AG04449 (cell line): ENCODE measurements at regions not wholly inside any gene's neighbourhood (a gene's known extent, or its start where the extent isn't known, plus 50 kb on each side); places are given as distances from the start of the nearest gene placed in this dataset.

Experiments
- CTCF ChIA-PET: fragments of 350-600 bp; formaldehyde crosslinking; extraction: SDS; loops from one replicate; lab custom pipeline; 2021; ENCODE audit warnings: antibody characterized with exemption; lab: Yijun Ruan, JAX
- POLR2A ChIA-PET: fragments of 400-600, 350-600 bp; formaldehyde crosslinking; extraction: SDS; loops from one replicate; lab custom pipeline; 2020; ENCODE audit warnings: antibody characterized with exemption, inconsistent platforms; lab: Yijun Ruan, JAX
- DNase-seq: peaks from one replicate; pipeline ENCODE4 v3.0.0-alpha.2; 2010; ENCODE audit warnings: low read depth, low spot score
- H3K4me3 ChIP-seq: 2 replicates; pipeline ENCODE4 v1.5.1; 2011; ENCODE audit warnings: low read depth, mild to moderate bottlenecking, control low read depth, low read length
- TF ChIP-seq, protein P1 (sequence below): IDR thresholded peaks from one replicate; pipeline ENCODE4 v1.5.1; 2011; ENCODE audit warnings: mild to moderate bottlenecking, moderate library complexity, low read length, control low read depth, inconsistent platforms; ENCODE audit not compliant: insufficient read depth; ENCODE audit errors: missing control alignments

DNA sequence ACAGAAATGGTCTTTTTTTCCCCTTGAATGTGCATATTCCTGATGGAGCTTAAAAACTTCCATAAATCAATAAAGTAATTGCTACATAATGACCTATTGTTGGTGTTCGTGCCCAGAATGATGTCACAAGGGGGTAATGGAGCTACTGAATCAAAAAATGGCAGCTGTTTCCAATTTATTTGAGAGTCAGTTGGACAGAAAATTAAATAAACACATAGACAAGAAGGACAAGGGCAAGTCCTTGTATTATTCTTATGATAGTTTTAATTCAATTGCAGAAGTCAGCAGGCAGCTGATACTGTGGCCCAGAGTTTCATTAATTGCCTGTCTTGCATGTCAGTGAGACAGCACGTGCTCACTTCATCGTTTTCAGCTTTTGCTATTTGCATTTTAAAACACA lies 473.5 kb downstream of the ETNK1 start:
- POLR2A ChIA-PET = no interaction called here
- DNase-seq = no peak
- H3K4me3 ChIP-seq = no peak overlapping the region
- TF ChIP-seq, protein P1, sequence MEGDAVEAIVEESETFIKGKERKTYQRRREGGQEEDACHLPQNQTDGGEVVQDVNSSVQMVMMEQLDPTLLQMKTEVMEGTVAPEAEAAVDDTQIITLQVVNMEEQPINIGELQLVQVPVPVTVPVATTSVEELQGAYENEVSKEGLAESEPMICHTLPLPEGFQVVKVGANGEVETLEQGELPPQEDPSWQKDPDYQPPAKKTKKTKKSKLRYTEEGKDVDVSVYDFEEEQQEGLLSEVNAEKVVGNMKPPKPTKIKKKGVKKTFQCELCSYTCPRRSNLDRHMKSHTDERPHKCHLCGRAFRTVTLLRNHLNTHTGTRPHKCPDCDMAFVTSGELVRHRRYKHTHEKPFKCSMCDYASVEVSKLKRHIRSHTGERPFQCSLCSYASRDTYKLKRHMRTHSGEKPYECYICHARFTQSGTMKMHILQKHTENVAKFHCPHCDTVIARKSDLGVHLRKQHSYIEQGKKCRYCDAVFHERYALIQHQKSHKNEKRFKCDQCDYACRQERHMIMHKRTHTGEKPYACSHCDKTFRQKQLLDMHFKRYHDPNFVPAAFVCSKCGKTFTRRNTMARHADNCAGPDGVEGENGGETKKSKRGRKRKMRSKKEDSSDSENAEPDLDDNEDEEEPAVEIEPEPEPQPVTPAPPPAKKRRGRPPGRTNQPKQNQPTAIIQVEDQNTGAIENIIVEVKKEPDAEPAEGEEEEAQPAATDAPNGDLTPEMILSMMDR = no peak
- CTCF ChIA-PET = no interaction called here

DNA sequence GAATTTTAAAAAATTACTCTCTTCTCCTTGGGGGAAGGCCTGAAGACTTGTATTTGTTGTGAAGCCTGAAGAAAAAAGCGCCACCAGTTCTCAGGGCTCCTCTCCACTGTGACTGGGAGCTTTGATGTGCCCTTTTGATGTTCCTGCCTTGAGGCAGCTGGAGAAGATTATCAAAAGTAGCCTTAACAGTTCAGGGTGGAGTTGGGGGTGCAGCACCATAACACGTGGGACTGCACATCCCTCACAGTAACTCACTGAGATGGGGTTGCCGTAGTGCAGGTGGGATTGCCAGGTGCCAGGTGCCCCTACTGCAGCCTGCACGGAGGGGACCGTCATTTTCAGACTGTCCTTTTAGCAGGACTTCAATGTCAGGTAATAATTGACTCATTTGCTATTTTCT lies 474.1 kb downstream of the ETNK1 start:
- ChIA-PET POLR2A (no interaction called here), CTCF (no interaction called here)
- no peak for DNase-seq
- H3K4me3 ChIP-seq = no peak overlapping the region
- TF ChIP-seq, protein P1 = no peak

DNA sequence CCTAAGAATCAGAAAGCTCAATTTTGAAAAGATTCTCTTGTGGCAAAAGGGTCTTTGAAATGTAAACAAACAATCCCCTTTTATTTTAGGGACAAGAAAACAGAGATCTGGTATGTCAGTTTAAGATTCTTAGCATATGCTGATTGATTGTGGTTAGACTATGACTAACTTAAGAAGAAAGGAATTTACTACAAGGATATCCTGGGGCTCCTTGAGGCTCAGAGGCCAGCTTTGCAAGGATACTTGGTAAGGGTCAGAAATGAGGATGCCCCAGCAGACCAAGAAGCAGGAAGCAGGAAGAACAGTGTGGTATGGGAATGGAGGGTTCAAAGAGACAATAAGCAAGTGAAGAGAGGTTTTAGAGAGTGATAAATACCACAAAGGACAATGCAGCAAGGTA lies 474.6 kb downstream of the ETNK1 start:
- CTCF ChIA-PET = no interaction called here

DNA sequence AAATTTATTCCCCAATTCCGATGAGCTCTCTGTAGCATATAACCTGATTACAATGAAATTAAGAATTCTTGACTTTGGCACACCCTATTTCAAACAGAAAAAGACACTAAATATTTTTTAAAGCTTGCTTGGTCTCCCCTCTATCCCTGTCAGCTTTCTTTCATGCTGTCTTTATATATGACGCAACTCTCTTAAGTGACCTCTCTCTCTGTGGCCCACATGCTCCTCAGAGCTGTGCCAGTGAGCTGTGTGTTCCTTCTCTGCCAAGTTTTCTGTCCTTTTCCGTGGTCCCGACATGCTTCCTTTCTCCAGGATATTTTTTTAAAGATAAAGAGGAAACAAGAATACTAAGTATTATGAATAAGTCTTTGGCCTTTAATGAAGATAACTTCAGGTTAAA lies 484.0 kb downstream of the ETNK1 start:
- CTCF ChIA-PET = no interaction called here
- no peak overlapping the region for H3K4me3 ChIP-seq
- DNase-seq = no peak
- TF ChIP-seq, protein P1 = no peak
- POLR2A ChIA-PET = no interaction called here

More for the DNA sequence above, 474.6 kb downstream of the ETNK1 start:
- no peak for DNase-seq
- no peak overlapping the region for H3K4me3 ChIP-seq
- TF ChIP-seq, protein P1 = no peak
- POLR2A ChIA-PET = no interaction called here

DNA sequence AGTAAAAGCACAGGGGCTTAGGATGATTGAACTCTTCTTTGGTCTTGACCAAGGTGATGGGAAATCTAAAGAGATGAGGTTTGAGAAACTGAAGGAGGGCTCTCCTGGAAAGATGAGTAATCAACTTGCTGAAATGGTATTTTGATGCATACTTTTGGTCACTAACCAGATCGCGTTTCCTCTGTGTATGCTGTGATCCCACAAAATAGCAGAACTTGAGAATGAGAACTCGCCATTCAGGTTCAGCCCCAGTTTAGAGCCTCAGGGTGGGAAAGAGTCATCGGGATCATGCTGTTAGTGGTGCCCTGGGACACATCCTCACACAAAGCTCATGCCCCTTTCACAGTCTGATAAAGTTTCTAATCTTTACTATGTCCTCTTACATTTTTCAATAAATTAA lies 488.8 kb downstream of the ETNK1 start:
- ChIA-PET CTCF (no interaction called here), POLR2A (no interaction called here)
- TF ChIP-seq, protein P1 = no peak
- no peak overlapping the region for H3K4me3 ChIP-seq
- DNase-seq = no peak

DNA sequence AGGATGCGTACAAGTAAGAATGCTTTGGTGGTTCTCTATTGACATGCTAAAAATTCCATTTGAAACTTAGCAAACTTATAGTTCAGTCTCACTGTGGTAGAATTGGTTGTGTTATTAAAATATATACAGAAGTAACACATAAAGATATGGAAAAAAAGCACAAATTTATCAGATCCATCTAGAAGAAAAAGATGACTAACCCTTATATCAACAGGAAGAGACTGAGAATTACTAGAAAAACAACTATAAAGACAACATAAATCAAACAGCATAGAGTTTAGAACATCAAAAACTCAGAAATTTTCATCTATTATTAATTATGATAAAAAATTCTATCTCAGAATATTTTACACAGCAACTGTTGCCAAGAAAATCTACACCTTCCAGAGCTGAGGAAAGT lies 491.0 kb downstream of the ETNK1 start:
- TF ChIP-seq, protein P1 = no peak
- no peak for DNase-seq
- no peak overlapping the region for H3K4me3 ChIP-seq
- ChIA-PET CTCF (no interaction called here), POLR2A (no interaction called here)
